GM23338 (cell line): ENCODE measurements at regions not wholly inside any gene's neighbourhood (a gene's known extent, or its start where the extent isn't known, plus 50 kb on each side); places are given as distances from the start of the nearest gene placed in this dataset.

Source experiments
- ATAC-seq: fragments of 200-7000 bp; cut with Tn5 transposase; 3 replicates; pipeline ENCODE4 v1.9.1; 2020
- DNase-seq: peaks from one replicate; pipeline ENCODE4 v3.0.0-alpha.2; 2015; ENCODE audit warnings: low spot score
- H2AFZ ChIP-seq: fragments of 200-600 bp; sonication (generic); 2 replicates; pipeline ENCODE4 v1.8.0; 2016; ENCODE audit warnings: antibody characterized with exemption, mild to moderate bottlenecking, moderate library complexity
- H3F3A ChIP-seq: fragments of 200-600 bp; sonication (generic); replicated peaks from 2 replicates; pipeline ENCODE4 v1.8.0; 2017; ENCODE audit warnings: antibody characterized with exemption, mixed run types, low read depth
- H3K27ac ChIP-seq: fragments of 200-600 bp; sonication (generic); 2 replicates; pipeline ENCODE4 v1.6.1; 2016; ENCODE audit warnings: low read depth
- H3K27me3 ChIP-seq: fragments of 200-600 bp; sonication (generic); 2 replicates; pipeline ENCODE4 v1.8.0; 2016; ENCODE audit warnings: mild to moderate bottlenecking, mixed run types, moderate library complexity; ENCODE audit not compliant: insufficient read depth
- H3K36me3 ChIP-seq: fragments of 200-600 bp; sonication (generic); 2 replicates; pipeline ENCODE4 v1.8.0; 2016; ENCODE audit warnings: mild to moderate bottlenecking; ENCODE audit not compliant: insufficient read depth
- H3K4me1 ChIP-seq: fragments of 200-600 bp; sonication (generic); 2 replicates; pipeline ENCODE4 v1.8.0; 2016; ENCODE audit warnings: mild to moderate bottlenecking, moderate library complexity; ENCODE audit not compliant: insufficient read depth
- H3K4me2 ChIP-seq: fragments of 200-600 bp; sonication (generic); 2 replicates; pipeline ENCODE4 v1.7.1; 2017; ENCODE audit warnings: mixed run types
- H3K4me3 ChIP-seq: fragments of 200-600 bp; sonication (generic); 2 replicates; pipeline ENCODE4 v1.6.1; 2016; ENCODE audit warnings: mixed run types
- H3K79me2 ChIP-seq: fragments of 200-600 bp; sonication (generic); replicated peaks from 2 replicates; pipeline ENCODE4 v1.8.0; 2017; ENCODE audit warnings: mild to moderate bottlenecking; ENCODE audit not compliant: insufficient read depth
- H3K9me2 ChIP-seq: fragments of 200-600 bp; sonication (generic); 2 replicates; pipeline ENCODE4 v1.8.0; 2017; ENCODE audit not compliant: insufficient read depth
- H4K20me1 ChIP-seq: fragments of 200-600 bp; sonication (generic); replicated peaks from 2 replicates; pipeline ENCODE4 v1.8.0; 2017; ENCODE audit warnings: mild to moderate bottlenecking; ENCODE audit not compliant: insufficient read depth
- H3K27ac Mint-ChIP-seq: 2 replicates; pipeline ENCODE4 v1.8.0; 2020; ENCODE audit warnings: inconsistent platforms, mild to moderate bottlenecking, moderate library complexity, mixed read lengths
- H3K27me3 Mint-ChIP-seq: 3 replicates; pipeline ENCODE4 v1.8.0; 2022; ENCODE audit warnings: low read depth, mild to moderate bottlenecking, moderate library complexity, mixed read lengths, inconsistent platforms; ENCODE audit not compliant: insufficient read depth, poor library complexity
- H3K36me3 Mint-ChIP-seq: 3 replicates; pipeline ENCODE4 v1.8.0; 2021; ENCODE audit warnings: low read depth, mild to moderate bottlenecking, inconsistent platforms, moderate library complexity, mixed read lengths
- H3K4me1 Mint-ChIP-seq: 3 replicates; pipeline ENCODE4 v1.8.0; 2020; ENCODE audit warnings: mild to moderate bottlenecking, inconsistent platforms, mixed read lengths
- H3K4me3 Mint-ChIP-seq: 3 replicates; pipeline ENCODE4 v1.8.0; 2021; ENCODE audit warnings: moderate library complexity, mild to moderate bottlenecking, inconsistent platforms, mixed read lengths
- H3K9me3 Mint-ChIP-seq: 3 replicates; pipeline ENCODE4 v1.8.0; 2020; ENCODE audit warnings: moderate library complexity, mild to moderate bottlenecking, inconsistent platforms, mixed read lengths
- CREB1 ChIP-seq: fragments of 250-450 bp; sonication (Bioruptor Pico); IDR thresholded peaks from 2 replicates; pipeline ENCODE4 v1.5.0; 2020; ENCODE audit warnings: low read depth, mild to moderate bottlenecking, moderate library complexity
- CTCF ChIP-seq, 2 experiments: fragments of 200-600 bp in 1 of 2; sonication (generic) in 1 of 2; conservative IDR thresholded peaks; 2 replicates each; pipeline versions ENCODE4 v1.5.1 to v1.6.1; 2016 to 2017; ENCODE audit warnings: antibody characterized with exemption in 2 of 2, low read depth in 2 of 2, mild to moderate bottlenecking in 2 of 2, moderate library complexity in 1 of 2
- ETS1 ChIP-seq: IDR thresholded peaks from 2 replicates; pipeline ENCODE4 v1.6.1; 2016; ENCODE audit warnings: antibody characterized with exemption
- EZH2 ChIP-seq: fragments of 200-600 bp; sonication (generic); IDR thresholded peaks from one replicate; pipeline ENCODE4 v1.8.0; 2017; ENCODE audit warnings: antibody characterized with exemption, mild to moderate bottlenecking, low read depth; ENCODE audit not compliant: unreplicated experiment
- EZH2phosphoT487 ChIP-seq: fragments of 200-600 bp; sonication (generic); IDR thresholded peaks from one replicate; pipeline ENCODE4 v1.8.1; 2018; ENCODE audit warnings: antibody characterized with exemption; ENCODE audit not compliant: unreplicated experiment
- JUNB ChIP-seq: IDR thresholded peaks from one replicate; pipeline ENCODE4 v1.6.1; 2016; ENCODE audit warnings: antibody characterized with exemption; ENCODE audit not compliant: unreplicated experiment
- NANOG ChIP-seq: IDR thresholded peaks from 2 replicates; pipeline ENCODE4 v1.6.1; 2016; ENCODE audit warnings: antibody characterized with exemption, borderline replicate concordance
- POLR2AphosphoS5 ChIP-seq: IDR thresholded peaks from 2 replicates; pipeline ENCODE4 v1.6.1; 2016; ENCODE audit warnings: antibody characterized with exemption, low read depth
- STAT1 ChIP-seq: IDR thresholded peaks from one replicate; pipeline ENCODE4 v1.6.1; 2016; ENCODE audit warnings: antibody characterized with exemption; ENCODE audit not compliant: unreplicated experiment
- ZNF331 ChIP-seq: fragments of 250-450 bp; sonication (Bioruptor Pico); IDR thresholded peaks from 2 replicates; pipeline ENCODE4 v1.5.0; 2020; ENCODE audit warnings: low read depth, mild to moderate bottlenecking, moderate library complexity
- TF ChIP-seq, protein P1 (sequence below): fragments of 250-450 bp; sonication (Bioruptor Pico); IDR thresholded peaks from 2 replicates; pipeline ENCODE4 v1.5.0; 2020; ENCODE audit warnings: mild to moderate bottlenecking, moderate library complexity
- TF ChIP-seq, protein P2 (sequence below): IDR thresholded peaks from one replicate; pipeline ENCODE4 v1.6.1; 2018; ENCODE audit warnings: antibody characterized with exemption; ENCODE audit not compliant: unreplicated experiment

- Histone ChIP-seq H4K20me1 (no peaks in the 10 kb centered on the region), H3K79me2 (no peaks in the 10 kb centered on the region), H3K4me3 (no peak overlapping the region), H3K4me2 (no peak overlapping the region), H3K9me2 (no peaks in the 10 kb centered on the region), H3K4me1 (no peaks in the 10 kb centered on the region), H3K36me3 (no peaks in the 10 kb centered on the region), H2AFZ (no peak overlapping the region), H3F3A (no peaks in the 10 kb centered on the region), H3K27me3 (no peaks in the 10 kb centered on the region), H3K27ac (no peak overlapping the region)
- DNase-seq, result no peak
- TF ChIP-seq, protein P1, sequence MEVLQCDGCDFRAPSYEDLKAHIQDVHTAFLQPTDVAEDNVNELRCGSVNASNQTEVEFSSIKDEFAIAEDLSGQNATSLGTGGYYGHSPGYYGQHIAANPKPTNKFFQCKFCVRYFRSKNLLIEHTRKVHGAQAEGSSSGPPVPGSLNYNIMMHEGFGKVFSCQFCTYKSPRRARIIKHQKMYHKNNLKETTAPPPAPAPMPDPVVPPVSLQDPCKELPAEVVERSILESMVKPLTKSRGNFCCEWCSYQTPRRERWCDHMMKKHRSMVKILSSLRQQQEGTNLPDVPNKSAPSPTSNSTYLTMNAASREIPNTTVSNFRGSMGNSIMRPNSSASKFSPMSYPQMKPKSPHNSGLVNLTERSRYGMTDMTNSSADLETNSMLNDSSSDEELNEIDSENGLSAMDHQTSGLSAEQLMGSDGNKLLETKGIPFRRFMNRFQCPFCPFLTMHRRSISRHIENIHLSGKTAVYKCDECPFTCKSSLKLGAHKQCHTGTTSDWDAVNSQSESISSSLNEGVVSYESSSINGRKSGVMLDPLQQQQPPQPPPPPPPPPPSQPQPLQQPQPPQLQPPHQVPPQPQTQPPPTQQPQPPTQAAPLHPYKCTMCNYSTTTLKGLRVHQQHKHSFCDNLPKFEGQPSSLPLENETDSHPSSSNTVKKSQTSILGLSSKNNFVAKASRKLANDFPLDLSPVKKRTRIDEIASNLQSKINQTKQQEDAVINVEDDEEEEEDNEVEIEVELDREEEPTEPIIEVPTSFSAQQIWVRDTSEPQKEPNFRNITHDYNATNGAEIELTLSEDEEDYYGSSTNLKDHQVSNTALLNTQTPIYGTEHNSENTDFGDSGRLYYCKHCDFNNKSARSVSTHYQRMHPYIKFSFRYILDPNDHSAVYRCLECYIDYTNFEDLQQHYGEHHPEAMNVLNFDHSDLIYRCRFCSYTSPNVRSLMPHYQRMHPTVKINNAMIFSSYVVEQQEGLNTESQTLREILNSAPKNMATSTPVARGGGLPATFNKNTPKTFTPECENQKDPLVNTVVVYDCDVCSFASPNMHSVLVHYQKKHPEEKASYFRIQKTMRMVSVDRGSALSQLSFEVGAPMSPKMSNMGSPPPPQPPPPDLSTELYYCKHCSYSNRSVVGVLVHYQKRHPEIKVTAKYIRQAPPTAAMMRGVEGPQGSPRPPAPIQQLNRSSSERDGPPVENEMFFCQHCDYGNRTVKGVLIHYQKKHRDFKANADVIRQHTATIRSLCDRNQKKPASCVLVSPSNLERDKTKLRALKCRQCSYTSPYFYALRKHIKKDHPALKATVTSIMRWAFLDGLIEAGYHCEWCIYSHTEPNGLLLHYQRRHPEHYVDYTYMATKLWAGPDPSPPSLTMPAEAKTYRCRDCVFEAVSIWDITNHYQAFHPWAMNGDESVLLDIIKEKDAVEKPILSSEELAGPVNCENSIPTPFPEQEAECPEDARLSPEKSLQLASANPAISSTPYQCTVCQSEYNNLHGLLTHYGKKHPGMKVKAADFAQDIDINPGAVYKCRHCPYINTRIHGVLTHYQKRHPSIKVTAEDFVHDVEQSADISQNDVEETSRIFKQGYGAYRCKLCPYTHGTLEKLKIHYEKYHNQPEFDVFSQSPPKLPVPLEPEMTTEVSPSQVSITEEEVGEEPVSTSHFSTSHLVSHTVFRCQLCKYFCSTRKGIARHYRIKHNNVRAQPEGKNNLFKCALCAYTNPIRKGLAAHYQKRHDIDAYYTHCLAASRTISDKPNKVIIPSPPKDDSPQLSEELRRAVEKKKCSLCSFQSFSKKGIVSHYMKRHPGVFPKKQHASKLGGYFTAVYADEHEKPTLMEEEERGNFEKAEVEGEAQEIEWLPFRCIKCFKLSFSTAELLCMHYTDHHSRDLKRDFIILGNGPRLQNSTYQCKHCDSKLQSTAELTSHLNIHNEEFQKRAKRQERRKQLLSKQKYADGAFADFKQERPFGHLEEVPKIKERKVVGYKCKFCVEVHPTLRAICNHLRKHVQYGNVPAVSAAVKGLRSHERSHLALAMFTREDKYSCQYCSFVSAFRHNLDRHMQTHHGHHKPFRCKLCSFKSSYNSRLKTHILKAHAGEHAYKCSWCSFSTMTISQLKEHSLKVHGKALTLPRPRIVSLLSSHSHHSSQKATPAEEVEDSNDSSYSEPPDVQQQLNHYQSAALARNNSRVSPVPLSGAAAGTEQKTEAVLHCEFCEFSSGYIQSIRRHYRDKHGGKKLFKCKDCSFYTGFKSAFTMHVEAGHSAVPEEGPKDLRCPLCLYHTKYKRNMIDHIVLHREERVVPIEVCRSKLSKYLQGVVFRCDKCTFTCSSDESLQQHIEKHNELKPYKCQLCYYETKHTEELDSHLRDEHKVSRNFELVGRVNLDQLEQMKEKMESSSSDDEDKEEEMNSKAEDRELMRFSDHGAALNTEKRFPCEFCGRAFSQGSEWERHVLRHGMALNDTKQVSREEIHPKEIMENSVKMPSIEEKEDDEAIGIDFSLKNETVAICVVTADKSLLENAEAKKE (CRISPR knock-in tag), result no peak
- TF ChIP-seq CTCF (conservative IDR thresholded peaks at IDR 0.05; ENCODE audit: low read depth in 2 of 2), result no peak
- no peak for TF ChIP-seq EZH2phosphoT487
- no peak for TF ChIP-seq JUNB
- TF ChIP-seq CREB1 (CRISPR knock-in tag), result no peak
- TF ChIP-seq POLR2AphosphoS5, result no peak
- TF ChIP-seq, protein P2, sequence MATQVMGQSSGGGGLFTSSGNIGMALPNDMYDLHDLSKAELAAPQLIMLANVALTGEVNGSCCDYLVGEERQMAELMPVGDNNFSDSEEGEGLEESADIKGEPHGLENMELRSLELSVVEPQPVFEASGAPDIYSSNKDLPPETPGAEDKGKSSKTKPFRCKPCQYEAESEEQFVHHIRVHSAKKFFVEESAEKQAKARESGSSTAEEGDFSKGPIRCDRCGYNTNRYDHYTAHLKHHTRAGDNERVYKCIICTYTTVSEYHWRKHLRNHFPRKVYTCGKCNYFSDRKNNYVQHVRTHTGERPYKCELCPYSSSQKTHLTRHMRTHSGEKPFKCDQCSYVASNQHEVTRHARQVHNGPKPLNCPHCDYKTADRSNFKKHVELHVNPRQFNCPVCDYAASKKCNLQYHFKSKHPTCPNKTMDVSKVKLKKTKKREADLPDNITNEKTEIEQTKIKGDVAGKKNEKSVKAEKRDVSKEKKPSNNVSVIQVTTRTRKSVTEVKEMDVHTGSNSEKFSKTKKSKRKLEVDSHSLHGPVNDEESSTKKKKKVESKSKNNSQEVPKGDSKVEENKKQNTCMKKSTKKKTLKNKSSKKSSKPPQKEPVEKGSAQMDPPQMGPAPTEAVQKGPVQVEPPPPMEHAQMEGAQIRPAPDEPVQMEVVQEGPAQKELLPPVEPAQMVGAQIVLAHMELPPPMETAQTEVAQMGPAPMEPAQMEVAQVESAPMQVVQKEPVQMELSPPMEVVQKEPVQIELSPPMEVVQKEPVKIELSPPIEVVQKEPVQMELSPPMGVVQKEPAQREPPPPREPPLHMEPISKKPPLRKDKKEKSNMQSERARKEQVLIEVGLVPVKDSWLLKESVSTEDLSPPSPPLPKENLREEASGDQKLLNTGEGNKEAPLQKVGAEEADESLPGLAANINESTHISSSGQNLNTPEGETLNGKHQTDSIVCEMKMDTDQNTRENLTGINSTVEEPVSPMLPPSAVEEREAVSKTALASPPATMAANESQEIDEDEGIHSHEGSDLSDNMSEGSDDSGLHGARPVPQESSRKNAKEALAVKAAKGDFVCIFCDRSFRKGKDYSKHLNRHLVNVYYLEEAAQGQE, result no peak
- TF ChIP-seq NANOG, result no peak
- no peak for TF ChIP-seq EZH2
- TF ChIP-seq STAT1, result no peak
- TF ChIP-seq ETS1, result no peak
- no peak for TF ChIP-seq ZNF331 (CRISPR knock-in tag)
- Mint-ChIP-seq H3K36me3 (no peaks in the 10 kb centered on the region), H3K9me3 (no peaks in the 10 kb centered on the region), H3K27ac (no peak overlapping the region), H3K27me3 (peaks cover 3% of the 10 kb centered on the region), H3K4me1 (no peaks in the 10 kb centered on the region), H3K4me3 (no peak overlapping the region)
- ATAC-seq, result no peak
These were observed 225.0 kb upstream of the NT5C1B start for GRCh38 chr2:18814387-18814786.
